ENCODE measurements at regions not wholly inside any gene's neighbourhood (a gene's known extent, or its start where the extent isn't known, plus 50 kb on each side); places are given as distances from the start of the nearest gene placed in this dataset.

- Histone ChIP-seq H3K4me2 (ENCODE audit: low read depth, low read length, poor library complexity, severe bottlenecking) (no peak overlapping the region), H3K36me3 (ENCODE audit: low read length) (no peaks in the 10 kb centered on the region), H3K9me3 (ENCODE audit: insufficient read depth, low read length) (no peaks in the 10 kb centered on the region), H3K4me3 (ENCODE audit: insufficient read depth, low read length, poor library complexity, severe bottlenecking) (no peak overlapping the region), H2AFZ (ENCODE audit: low read depth, low read length, severe bottlenecking) (no peak overlapping the region), H3K9ac (ENCODE audit: low read length) (no peak overlapping the region), H3K9me2 (replicated peaks; ENCODE audit: insufficient read depth, low read length) (no peaks in the 10 kb centered on the region), H4K20me1 (ENCODE audit: low read depth, low read length) (no peaks in the 10 kb centered on the region), H3K27me3 (ENCODE audit: low read length) (no peaks in the 10 kb centered on the region), H3K79me2 (ENCODE audit: insufficient read depth, low read length) (no peaks in the 10 kb centered on the region), H3K27ac (ENCODE audit: low read depth, low read length) (no peak overlapping the region), H3F3A (ENCODE audit: insufficient read depth) (no peaks in the 10 kb centered on the region)
- TF ChIP-seq CTCF (IDR thresholded peaks at IDR 0.05; ENCODE audit: insufficient read depth, low read length, poor library complexity, severe bottlenecking) (no peak), EZH2phosphoT487 (conservative IDR thresholded peaks at IDR 0.05; ENCODE audit: low read length) (no peak)
These were observed 157.9 kb upstream of the RASA1 start for GRCh38 chr5:87109746-87110145.

- H3K36me3 ChIP-seq (ENCODE audit: low read length): no peaks in the 10 kb centered on the region
- H2AFZ ChIP-seq (ENCODE audit: low read depth, low read length, severe bottlenecking): no peak overlapping the region
These were observed 157.0 kb upstream of the RASA1 start for GRCh38 chr5:87110721-87111120.

GRCh38 chr5:87113861-87114260, 153.8 kb upstream of the RASA1 start:
- no peaks in the 10 kb centered on the region for H3K27me3 ChIP-seq (ENCODE audit: low read length)
- H2AFZ ChIP-seq (ENCODE audit: low read depth, low read length, severe bottlenecking): no peak overlapping the region
- no peaks in the 10 kb centered on the region for H3K9me3 ChIP-seq (ENCODE audit: insufficient read depth, low read length)
- no peak overlapping the region for H3K4me3 ChIP-seq (ENCODE audit: insufficient read depth, low read length, poor library complexity, severe bottlenecking)
- H3F3A ChIP-seq (ENCODE audit: insufficient read depth): no peaks in the 10 kb centered on the region
- H3K4me2 ChIP-seq (ENCODE audit: low read depth, low read length, poor library complexity, severe bottlenecking): no peak overlapping the region
- H3K36me3 ChIP-seq (ENCODE audit: low read length): no peaks in the 10 kb centered on the region
- no peak overlapping the region for H3K27ac ChIP-seq (ENCODE audit: low read depth, low read length)
- H3K9ac ChIP-seq (ENCODE audit: low read length): no peak overlapping the region
- no peaks in the 10 kb centered on the region for H4K20me1 ChIP-seq (ENCODE audit: low read depth, low read length)
- no peaks in the 10 kb centered on the region for H3K79me2 ChIP-seq (ENCODE audit: insufficient read depth, low read length)
- no peaks in the 10 kb centered on the region for H3K9me2 ChIP-seq (replicated peaks; ENCODE audit: insufficient read depth, low read length)
- TF ChIP-seq CTCF (IDR thresholded peaks at IDR 0.05; ENCODE audit: insufficient read depth, low read length, poor library complexity, severe bottlenecking) (no peak), EZH2phosphoT487 (conservative IDR thresholded peaks at IDR 0.05; ENCODE audit: low read length) (no peak)

More at GRCh38 chr5:87110721-87111120, 157.0 kb upstream of the RASA1 start:
- Histone ChIP-seq H3K9ac (ENCODE audit: low read length) (no peak overlapping the region), H3K27me3 (ENCODE audit: low read length) (no peaks in the 10 kb centered on the region), H3K9me3 (ENCODE audit: insufficient read depth, low read length) (no peaks in the 10 kb centered on the region), H4K20me1 (ENCODE audit: low read depth, low read length) (no peaks in the 10 kb centered on the region), H3K79me2 (ENCODE audit: insufficient read depth, low read length) (no peaks in the 10 kb centered on the region), H3K27ac (ENCODE audit: low read depth, low read length) (no peak overlapping the region), H3K4me2 (ENCODE audit: low read depth, low read length, poor library complexity, severe bottlenecking) (no peak overlapping the region), H3K4me3 (ENCODE audit: insufficient read depth, low read length, poor library complexity, severe bottlenecking) (no peak overlapping the region), H3K9me2 (replicated peaks; ENCODE audit: insufficient read depth, low read length) (no peaks in the 10 kb centered on the region), H3F3A (ENCODE audit: insufficient read depth) (no peaks in the 10 kb centered on the region)
- TF ChIP-seq EZH2phosphoT487 (conservative IDR thresholded peaks at IDR 0.05; ENCODE audit: low read length): no peak
- TF ChIP-seq CTCF (IDR thresholded peaks at IDR 0.05; ENCODE audit: insufficient read depth, low read length, poor library complexity, severe bottlenecking): no peak
